Middle frontal gyrus (tissue), 1 donor: ENCODE measurements at regions not wholly inside any gene's neighbourhood (a gene's known extent, or its start where the extent isn't known, plus 50 kb on each side); places are given as distances from the start of the nearest gene placed in this dataset.

Experiments used
- DNase-seq: peaks from one replicate; pipeline ENCODE4 v3.0.0-alpha.2; 2015; ENCODE audit warnings: low spot score; ENCODE audit errors: extremely low spot score

DNA sequence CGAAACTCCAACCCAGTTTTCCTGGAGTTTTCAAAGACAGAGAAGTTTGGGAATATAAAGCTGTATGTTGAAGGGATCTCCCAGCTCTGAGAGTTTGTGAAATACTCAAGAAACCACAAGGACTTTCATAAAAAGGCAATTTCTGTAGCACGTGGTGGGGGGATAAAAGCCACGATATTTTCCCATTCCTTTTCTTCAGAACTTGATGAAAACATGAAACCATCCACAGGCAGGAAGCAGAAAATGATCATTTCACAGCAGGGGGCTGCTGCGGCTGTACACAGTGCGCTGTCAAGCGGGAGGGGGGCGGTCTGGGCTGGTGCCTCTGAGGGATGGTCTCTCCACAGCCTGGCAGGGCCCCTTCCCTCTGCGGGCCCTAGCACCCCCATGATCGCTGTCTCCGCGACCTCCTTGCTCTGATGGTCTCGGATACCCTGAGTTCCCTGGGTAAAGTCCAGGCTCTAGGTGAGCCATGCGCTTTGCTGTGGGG is 423.2 kb downstream of the MN1 start:
- no peak for DNase-seq

- DNase-seq = no peak
Observed at GRCh38 chr22:27378995-27379394, 422.6 kb downstream of the MN1 start.

DNA sequence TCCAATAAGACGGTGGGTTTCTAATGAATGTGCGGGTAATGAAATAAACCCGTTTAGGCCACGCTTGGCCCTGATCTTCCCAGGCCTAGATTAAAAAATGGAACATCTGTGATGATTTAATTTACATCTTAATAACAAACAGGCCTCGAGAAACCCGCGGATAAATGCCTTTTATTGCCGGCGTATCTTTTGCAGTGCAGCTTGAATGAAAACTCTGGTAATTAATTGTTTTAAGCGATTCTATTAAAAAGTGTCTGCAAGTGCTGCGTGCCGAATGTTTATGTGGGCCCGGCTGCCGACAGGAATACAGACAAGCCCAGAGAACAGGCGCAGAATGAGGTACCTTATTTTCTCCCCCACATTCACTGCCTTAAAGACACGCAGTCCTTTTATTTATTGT is 420.7 kb downstream of the MN1 start:
- no peak for DNase-seq

DNA sequence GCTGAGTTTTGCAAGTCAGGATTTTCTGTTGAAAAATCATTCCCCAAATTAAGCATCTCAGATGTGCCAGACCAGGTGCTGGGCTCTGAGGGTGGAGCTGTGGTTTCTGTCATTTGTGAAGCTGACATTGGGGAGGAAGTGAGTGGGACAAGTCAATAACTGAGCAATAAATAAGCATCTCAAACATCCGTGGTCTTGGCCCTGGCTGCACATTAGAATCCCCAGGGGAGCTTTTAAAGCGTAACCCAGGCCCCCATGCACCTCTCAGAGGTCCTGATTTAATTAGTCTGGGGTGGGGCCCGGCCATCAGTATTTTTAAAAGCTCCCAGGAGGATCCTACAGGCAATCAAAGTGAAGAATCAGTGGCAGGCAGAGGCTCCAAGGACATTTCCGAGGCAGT is 420.0 kb downstream of the MN1 start:
- DNase-seq = no peak

DNA sequence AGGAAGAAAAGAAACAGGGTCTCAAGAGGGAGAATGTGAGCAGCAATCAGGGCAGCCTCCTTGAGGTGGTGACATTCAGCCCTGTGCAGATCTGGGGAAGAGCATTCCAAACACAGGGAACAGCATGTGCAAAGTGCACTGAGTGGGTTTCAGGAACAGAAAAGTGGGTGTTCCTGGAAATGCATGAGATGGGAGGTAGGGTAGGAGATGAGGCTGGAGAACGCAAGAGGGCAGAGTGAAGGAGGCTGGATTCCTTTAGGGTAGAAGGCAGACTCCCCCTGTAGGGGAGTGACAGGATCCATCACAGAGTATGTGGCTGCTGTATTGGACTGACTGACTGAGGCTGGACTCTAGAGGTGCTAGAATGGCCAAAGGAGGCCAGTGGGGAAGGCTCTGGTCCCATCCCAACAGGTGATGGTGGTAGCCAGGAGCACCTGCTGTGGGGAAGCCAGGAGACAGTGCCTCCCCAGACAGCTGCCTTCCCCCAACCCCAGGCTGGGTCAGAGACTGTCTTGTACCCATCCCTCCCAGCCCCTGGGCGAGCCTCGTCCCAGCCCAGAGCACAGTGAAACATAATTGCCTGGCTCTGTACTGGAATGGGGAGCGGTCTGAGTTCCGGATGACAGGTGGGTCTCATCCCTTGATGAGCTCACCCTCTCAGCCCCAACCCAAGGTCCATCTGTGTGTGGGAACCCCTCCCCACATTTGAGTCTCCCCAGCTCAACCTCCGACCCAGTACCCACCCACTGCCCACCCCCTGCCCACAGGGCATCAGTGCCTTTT is 419.4 kb downstream of the MN1 start:
- DNase-seq = no peak

- DNase-seq = no peak
Observed at GRCh38 chr22:27382947-27383346, 418.6 kb downstream of the MN1 start.

DNA sequence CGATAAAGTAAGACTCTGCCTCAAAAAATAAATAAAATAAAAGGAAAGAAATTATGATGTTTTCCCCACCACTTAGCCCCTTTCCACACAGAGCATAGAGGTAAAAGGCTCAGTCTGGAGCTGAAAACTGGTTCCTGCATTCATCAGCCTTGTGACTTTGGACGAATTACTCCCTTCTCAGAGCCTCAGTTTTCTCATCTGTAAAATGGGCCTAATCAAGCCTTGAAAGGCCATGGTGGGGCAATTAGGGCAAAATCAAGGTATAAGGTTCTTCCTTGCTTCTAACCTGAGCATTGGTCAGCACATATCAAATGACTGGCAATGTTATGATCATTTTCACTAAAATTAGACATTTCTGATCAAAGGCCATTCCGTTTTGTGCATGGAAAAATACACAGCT is 417.7 kb downstream of the MN1 start:
- DNase-seq = no peak

GRCh38 chr22:27385261-27385998 is 416.1 kb downstream of the MN1 start:
- DNase-seq = no peak

DNA sequence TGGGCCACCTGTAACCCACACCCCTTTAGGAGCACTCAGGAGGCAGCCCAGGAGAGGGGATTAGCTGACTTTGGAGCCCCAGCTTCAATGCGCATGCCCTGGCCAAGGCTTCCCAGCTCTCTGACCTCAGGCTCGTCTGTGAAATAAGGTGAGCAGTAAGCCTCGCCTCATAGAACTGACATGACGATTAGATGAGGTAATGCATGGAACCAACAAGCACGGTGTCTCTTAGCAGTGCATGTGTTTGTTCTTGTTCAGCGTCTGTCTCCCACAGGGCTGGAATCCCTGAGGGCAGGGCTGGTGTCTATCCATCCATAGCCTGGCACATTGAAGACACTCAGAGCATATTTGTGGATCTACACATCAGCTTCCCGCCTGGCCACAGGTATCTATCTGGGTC is 415.4 kb downstream of the MN1 start:
- DNase-seq = no peak

DNA sequence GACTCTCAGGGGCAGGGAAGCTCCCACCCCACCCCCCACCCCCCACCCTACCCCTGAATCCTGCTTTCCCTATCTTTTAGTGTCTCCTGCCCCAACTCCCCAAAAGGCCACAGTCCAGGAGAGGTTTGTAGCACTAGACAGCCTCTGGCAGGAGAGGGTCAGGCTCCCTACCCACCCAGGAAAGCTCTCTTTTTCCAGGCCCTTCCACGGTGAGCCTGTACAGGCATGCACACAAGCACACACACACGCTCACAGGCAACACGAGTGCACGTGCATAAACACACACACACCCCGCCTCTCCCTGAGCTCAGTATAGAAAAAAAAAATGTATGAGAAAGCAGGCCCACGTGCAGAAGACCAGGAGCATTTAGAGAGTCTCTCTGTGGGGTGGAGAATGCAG is 414.0 kb downstream of the MN1 start:
- DNase-seq = no peak

- DNase-seq = no peak
Observed at GRCh38 chr22:27388090-27388600, 413.4 kb downstream of the MN1 start.

DNA sequence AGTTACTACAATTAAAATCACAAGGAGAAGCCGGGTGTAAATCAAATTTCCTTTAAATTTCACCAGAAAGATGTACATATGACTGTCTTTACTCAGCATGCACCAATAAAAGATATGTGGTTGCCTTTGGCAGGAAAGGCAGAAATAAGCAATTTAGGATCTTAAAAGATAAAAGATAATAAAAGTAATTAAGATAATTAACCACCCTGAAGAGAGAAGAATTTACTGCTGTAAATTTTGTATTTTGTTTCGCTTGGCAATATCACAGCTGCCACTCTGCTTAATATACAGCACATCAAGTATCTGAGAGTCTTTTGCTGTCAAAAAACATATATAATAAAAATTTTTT is 411.9 kb downstream of the MN1 start:
- DNase-seq = no peak

DNA sequence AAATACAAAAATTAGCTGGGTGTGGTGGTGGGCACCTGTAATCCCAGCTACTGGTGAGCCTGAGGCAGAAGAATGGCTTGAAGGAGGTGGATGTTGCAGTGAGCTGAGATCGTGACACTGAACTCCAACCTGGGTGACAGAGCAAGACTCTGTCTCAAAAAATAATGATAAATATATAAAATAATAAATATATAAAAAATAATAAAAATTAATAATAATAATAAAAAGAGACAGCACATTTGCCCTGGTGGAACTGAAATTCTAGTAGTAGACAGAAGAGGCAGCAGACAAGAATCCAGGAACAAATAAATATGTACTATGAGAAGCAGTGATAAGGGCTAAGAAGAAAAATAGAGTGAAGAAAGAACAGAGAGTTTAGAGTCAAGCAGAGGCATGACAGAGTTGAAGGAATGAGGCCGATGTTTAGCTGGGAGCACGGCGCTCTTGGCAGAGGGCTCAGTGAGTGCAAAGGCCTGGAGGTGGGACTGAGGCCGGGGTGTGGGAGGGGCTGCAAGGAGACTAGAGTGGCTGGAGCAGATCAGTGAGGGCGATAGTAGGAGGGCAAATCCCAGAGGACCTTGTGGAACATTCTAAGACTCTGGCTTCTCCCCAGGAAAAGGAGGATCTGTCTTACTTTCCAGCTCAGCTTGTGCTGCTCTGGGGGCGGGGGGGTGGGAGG is 410.3 kb downstream of the MN1 start:
- DNase-seq = no peak

DNA sequence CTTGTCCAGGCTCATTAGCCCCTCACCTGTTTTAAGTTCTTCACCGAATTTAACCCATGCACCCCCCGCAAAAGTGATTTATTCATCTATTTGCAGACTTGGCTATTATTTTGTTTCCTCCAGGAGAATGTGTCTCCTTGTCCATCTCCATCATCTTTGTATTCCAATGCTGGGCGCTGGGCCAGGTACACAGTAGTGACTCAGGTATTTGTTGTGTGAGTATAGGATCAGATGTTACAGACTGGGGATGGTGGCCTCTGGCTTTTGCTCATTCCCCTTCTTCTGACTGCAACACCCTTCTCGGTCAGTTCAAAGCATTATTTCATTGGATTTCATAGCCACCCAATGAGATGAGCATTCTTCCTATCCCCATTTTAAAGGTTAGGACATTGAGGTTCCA is 408.2 kb downstream of the MN1 start:
- DNase-seq = no peak

GRCh38 chr22:27394806-27395404 is 406.7 kb downstream of the MN1 start:
- DNase-seq = no peak

- DNase-seq = no peak
Observed at GRCh38 chr22:27397036-27397953, 404.3 kb downstream of the MN1 start.

DNA sequence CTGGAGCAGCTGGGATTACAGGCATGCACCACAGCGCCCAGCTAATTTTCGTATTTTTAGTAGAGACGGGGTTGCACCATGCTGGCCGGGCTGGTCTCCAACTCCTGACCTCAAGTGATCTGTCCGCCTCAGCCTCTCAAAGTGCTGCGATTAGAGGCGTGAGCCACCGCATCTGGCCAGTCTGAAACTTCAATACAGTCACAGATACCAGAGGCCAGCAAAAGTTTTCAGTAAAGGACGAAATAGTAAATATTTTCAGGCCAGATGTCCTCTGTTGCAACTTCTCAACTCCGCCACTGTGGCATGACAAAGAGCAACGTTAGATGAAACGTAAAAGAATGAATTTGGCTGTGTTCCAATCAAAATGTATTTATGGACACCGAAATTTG is 403.6 kb downstream of the MN1 start:
- DNase-seq = no peak

DNA sequence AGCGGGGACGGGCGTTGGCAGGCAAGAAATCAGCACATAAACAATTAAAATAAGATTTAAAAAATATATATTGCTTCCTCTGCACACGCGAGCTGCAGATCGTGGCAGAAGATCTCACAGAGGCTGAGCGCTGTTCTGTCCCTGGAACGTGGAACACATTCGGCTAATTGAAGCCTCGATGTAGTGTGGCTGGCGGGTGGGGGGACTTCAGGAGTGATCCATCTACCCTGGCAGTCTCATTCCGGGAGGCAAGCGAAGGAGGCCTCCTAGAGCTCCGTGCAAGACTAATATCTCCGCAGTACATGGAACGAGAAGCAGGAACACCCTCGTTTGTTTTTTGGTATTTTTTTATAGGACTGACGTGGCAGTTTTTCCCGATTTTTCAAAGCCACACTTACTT is 402.4 kb downstream of the MN1 start:
- DNase-seq = no peak

GRCh38 chr22:27400811-27401210 is 400.7 kb downstream of the MN1 start:
- DNase-seq = no peak

GRCh38 chr22:27401321-27401720 is 400.2 kb downstream of the MN1 start:
- no peak for DNase-seq

DNA sequence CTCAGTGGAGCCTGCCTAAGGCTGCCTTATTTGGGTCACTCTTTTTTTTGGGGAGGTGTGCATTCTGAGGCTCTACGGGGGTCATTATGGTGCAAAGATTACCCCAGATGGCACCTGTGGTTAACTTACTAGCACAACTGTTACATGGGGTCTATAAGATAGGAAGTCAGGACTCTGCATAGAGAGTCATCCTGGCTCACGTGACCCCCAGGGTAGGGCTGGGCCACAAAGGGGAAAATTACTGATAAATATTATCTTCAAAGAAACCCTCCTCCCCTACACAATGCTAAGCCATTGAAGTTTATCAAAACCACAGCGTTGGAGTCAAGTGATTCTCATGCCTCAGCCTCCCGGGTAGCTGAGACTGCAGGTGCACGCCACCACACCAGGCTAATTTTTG is 397.1 kb downstream of the MN1 start:
- no peak for DNase-seq
